Brain microvascular endothelial cell (primary cell): ENCODE measurements at regions not wholly inside any gene's neighbourhood (a gene's known extent, or its start where the extent isn't known, plus 50 kb on each side); places are given as distances from the start of the nearest gene placed in this dataset.
"Not testable (repeated sequence)": the region's sequence is repeated elsewhere in the genome, so short reads cannot be mapped to it uniquely, and the experiment has no call there.

Experiments
- DNase-seq: peaks from one replicate; pipeline ENCODE4 v3.0.0-alpha.2; 2020
- H3K27ac ChIP-seq: fragments of 250-450 bp; sonication (Bioruptor Pico); 2 replicates; pipeline ENCODE4 v1.5.1; 2020; ENCODE audit warnings: mild to moderate bottlenecking, moderate library complexity
- H3K27me3 ChIP-seq: fragments of 250-450 bp; sonication (Bioruptor Pico); replicated peaks from 2 replicates; pipeline ENCODE4 v1.5.1; 2020; ENCODE audit warnings: mild to moderate bottlenecking
- H3K36me3 ChIP-seq: fragments of 250-450 bp; sonication (Bioruptor Pico); replicated peaks from 2 replicates; pipeline ENCODE4 v1.5.1; 2020; ENCODE audit warnings: mild to moderate bottlenecking
- H3K4me3 ChIP-seq: 2 replicates; pipeline ENCODE4 v1.5.1; 2011; ENCODE audit warnings: low read depth, mild to moderate bottlenecking, control low read depth, low read length, moderate library complexity
- CTCF ChIP-seq: IDR thresholded peaks from 2 replicates; pipeline ENCODE4 v1.5.1; 2011; ENCODE audit warnings: low read depth, mild to moderate bottlenecking, moderate library complexity, low read length, control low read depth, inconsistent platforms; ENCODE audit errors: missing control alignments
- in situ Hi-C: cut with HindIII; loops from 2 replicates; pipeline ENCODE4 v1.10.0; 2017; ENCODE audit warnings: low sequenced_read_pairs, low pct_ligation_motif_present

GRCh38 chr19:28134311-28134710 lies 1078.6 kb downstream of the UQCRFS1 start:
- DNase-seq: no peak
- H3K27me3 ChIP-seq: no peaks in the 10 kb centered on the region
- no peaks in the 10 kb centered on the region for H3K36me3 ChIP-seq
- TF ChIP-seq CTCF: no peak
- no peak overlapping the region for H3K27ac ChIP-seq
- H3K4me3 ChIP-seq: no peak overlapping the region
- in situ Hi-C loops: no loop called here

- DNase-seq, H3K27me3 ChIP-seq, H3K4me3 ChIP-seq, in situ Hi-C loops, H3K27ac ChIP-seq, H3K36me3 ChIP-seq: not testable (repeated sequence)
Observed at GRCh38 chr19:28130881-28131280, 1082.1 kb downstream of the UQCRFS1 start.

- Histone ChIP-seq H3K27ac (no peak overlapping the region), H3K4me3 (no peak overlapping the region), H3K27me3 (no peaks in the 10 kb centered on the region), H3K36me3 (no peaks in the 10 kb centered on the region)
- in situ Hi-C loops: no loop called here
- no peak for TF ChIP-seq CTCF
- DNase-seq: no peak
Observed at GRCh38 chr19:28130066-28130511, 1082.9 kb downstream of the UQCRFS1 start.

GRCh38 chr19:28128341-28128740 lies 1084.6 kb downstream of the UQCRFS1 start:
- TF ChIP-seq CTCF: no peak
- DNase-seq: no peak
- in situ Hi-C loops: no loop called here
- Histone ChIP-seq H3K4me3 (no peak overlapping the region), H3K27ac (no peak overlapping the region), H3K27me3 (no peaks in the 10 kb centered on the region), H3K36me3 (no peaks in the 10 kb centered on the region)

DNA sequence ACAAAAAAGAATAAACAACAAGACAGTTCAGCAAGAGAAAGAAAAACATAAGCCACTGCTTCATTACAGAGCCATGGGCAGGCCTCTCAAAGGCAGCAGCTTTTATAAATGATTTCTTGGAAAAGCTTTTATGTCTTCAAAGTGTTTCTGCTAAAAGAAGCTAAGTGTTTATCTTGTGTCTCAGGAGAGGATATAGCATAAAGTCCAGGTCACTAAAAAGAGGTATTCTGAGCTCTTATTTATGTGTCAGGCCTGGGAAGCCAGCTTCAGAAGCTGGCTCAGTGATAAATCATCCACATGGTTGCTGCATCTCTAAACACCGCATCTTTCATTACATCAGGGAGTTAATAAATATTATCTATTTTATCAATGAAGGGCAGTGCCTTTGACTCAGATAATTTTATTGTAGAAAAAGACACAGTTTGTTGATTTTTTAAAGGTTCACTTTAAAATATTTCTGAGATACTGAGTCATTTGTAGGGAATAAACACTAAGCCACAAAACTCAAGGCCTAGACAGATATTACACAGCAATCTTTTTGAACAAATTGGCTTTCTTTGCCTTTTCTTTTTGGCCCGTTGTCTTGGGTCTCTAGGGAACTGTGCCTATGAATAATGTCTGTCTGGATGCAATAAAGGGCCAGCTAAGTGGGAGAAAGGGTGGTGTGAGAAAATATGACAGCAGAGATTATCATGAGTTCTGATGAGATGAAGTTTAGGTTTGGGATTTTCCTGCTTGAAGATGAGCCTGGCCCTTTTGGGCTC lies 1086.6 kb downstream of the UQCRFS1 start:
- in situ Hi-C loops: no loop called here
- no peak overlapping the region for H3K4me3 ChIP-seq
- no peaks in the 10 kb centered on the region for H3K27me3 ChIP-seq
- no peak for DNase-seq
- no peak overlapping the region for H3K27ac ChIP-seq
- no peaks in the 10 kb centered on the region for H3K36me3 ChIP-seq
- no peak for TF ChIP-seq CTCF

- H3K27me3 ChIP-seq: no peaks in the 10 kb centered on the region
- no peaks in the 10 kb centered on the region for H3K36me3 ChIP-seq
- no peak overlapping the region for H3K4me3 ChIP-seq
- in situ Hi-C loops: no loop called here
- DNase-seq: no peak
- no peak overlapping the region for H3K27ac ChIP-seq
- no peak for TF ChIP-seq CTCF
Observed at GRCh38 chr19:28122734-28123133, 1090.2 kb downstream of the UQCRFS1 start.
